ENCODE measurements at regions not wholly inside any gene's neighbourhood (a gene's known extent, or its start where the extent isn't known, plus 50 kb on each side); places are given as distances from the start of the nearest gene placed in this dataset.

- DNase-seq (no peak), ATAC-seq (no peak)
- Histone ChIP-seq H3K9me3 (no peaks in the 10 kb centered on the region), H3K27me3 (no peaks in the 10 kb centered on the region), H3K27ac (no peak overlapping the region), H3K4me1 (no peaks in the 10 kb centered on the region), H3K4me3 (no peak overlapping the region), H3K36me3 (no peaks in the 10 kb centered on the region)
- no peak for TF ChIP-seq POLR2A (IDR thresholded peaks at IDR 0.05)
- no peak for TF ChIP-seq CTCF (IDR thresholded peaks at IDR 0.05)
- 42% methylated on average over 8 of the region's 8 CpGs for WGBS (ENCODE audit: insufficient coverage, low coverage, low lambda C conversion rate, missing lambda C conversion rate)
- intact Hi-C loops (cut with DNase I): no loop called here
Observed at GRCh38 chr2:104787298-104788065, 66.4 kb upstream of the POU3F3 start.

GRCh38 chr2:104788742-104789455 is 65.0 kb upstream of the POU3F3 start:
- DNase-seq (no peak), ATAC-seq (no peak)
- H3K36me3 ChIP-seq: no peaks in the 10 kb centered on the region
- H3K4me3 ChIP-seq: no peak overlapping the region
- no peaks in the 10 kb centered on the region for H3K27me3 ChIP-seq
- no peak overlapping the region for H3K27ac ChIP-seq
- no peaks in the 10 kb centered on the region for H3K9me3 ChIP-seq
- TF ChIP-seq POLR2A (IDR thresholded peaks at IDR 0.05): no peak
- 56% methylated on average over 14 of the region's 16 CpGs for WGBS (ENCODE audit: insufficient coverage, low coverage, low lambda C conversion rate, missing lambda C conversion rate)
- H3K4me1 ChIP-seq: no peaks in the 10 kb centered on the region
- intact Hi-C loops (cut with DNase I): no loop called here

- no peak for TF ChIP-seq CTCF (IDR thresholded peaks at IDR 0.05)
- ATAC-seq (peak in 1 of 4 donors; percentile 25), DNase-seq (no peak)
- H3K36me3 ChIP-seq: no peaks in the 10 kb centered on the region
- 28% methylated on average over 12 of the region's 18 CpGs for WGBS (ENCODE audit: insufficient coverage, low coverage, low lambda C conversion rate, missing lambda C conversion rate)
- H3K27ac ChIP-seq: no peak overlapping the region
- no peaks in the 10 kb centered on the region for H3K9me3 ChIP-seq
- H3K27me3 ChIP-seq: no peaks in the 10 kb centered on the region
- intact Hi-C loops (cut with DNase I): no loop called here
- H3K4me3 ChIP-seq: no peak overlapping the region
- H3K4me1 ChIP-seq: no peaks in the 10 kb centered on the region
Observed at GRCh38 chr2:104790100-104790811, 63.7 kb upstream of the POU3F3 start.

GRCh38 chr2:104790901-104791495 is 62.9 kb upstream of the POU3F3 start:
- Histone ChIP-seq H3K4me3 (no peak overlapping the region), H3K4me1 (no peaks in the 10 kb centered on the region), H3K9me3 (no peaks in the 10 kb centered on the region), H3K27me3 (no peaks in the 10 kb centered on the region), H3K36me3 (no peaks in the 10 kb centered on the region), H3K27ac (no peak overlapping the region)
- 56% methylated on average over 4 of the region's 4 CpGs for WGBS (ENCODE audit: insufficient coverage, low coverage, low lambda C conversion rate, missing lambda C conversion rate)
- intact Hi-C loops (cut with DNase I): no loop called here
- no peak for ATAC-seq
- no peak for DNase-seq
- TF ChIP-seq CTCF (IDR thresholded peaks at IDR 0.05) (no peak), POLR2A (IDR thresholded peaks at IDR 0.05) (no peak)
